Gastrocnemius medialis (tissue), 4 donors: ENCODE measurements at regions not wholly inside any gene's neighbourhood (a gene's known extent, or its start where the extent isn't known, plus 50 kb on each side); places are given as distances from the start of the nearest gene placed in this dataset.

Experiments used
- CTCF ChIP-seq, 5 experiments: fragments of 450-650 bp in 3 of 5; fragments of 200-600 bp in 2 of 5; sonication (generic) in 2 of 5; IDR thresholded peaks in 4 of 5; conservative IDR thresholded peaks in 1 of 5; 1 replicate in 4 of 5; 2 replicates in 1 of 5; pipeline ENCODE4 v1.5.1; 2016 to 2019; ENCODE audit warnings: antibody characterized with exemption in 5 of 5, mild to moderate bottlenecking in 3 of 5, moderate library complexity in 3 of 5
- POLR2A ChIP-seq, 2 donors: fragments of 450-650 bp; IDR thresholded peaks; one replicate each; pipeline ENCODE4 v1.6.1; 2017; ENCODE audit warnings: antibody characterized with exemption in 2 of 2, mild to moderate bottlenecking in 2 of 2, moderate library complexity in 2 of 2

GRCh38 chr3:94543161-94543560, 480.3 kb downstream of the NSUN3 start:
- TF ChIP-seq CTCF (IDR thresholded peaks at IDR 0.05 in 4 of 5, conservative IDR thresholded peaks at IDR 0.05 in 1 of 5) (no peak), POLR2A (IDR thresholded peaks at IDR 0.05) (no peak)
